RWPE2 (cell line): ENCODE measurements at regions not wholly inside any gene's neighbourhood (a gene's known extent, or its start where the extent isn't known, plus 50 kb on each side); places are given as distances from the start of the nearest gene placed in this dataset.

Source experiments
- ATAC-seq: fragments of 200-7000 bp; cut with Tn5 transposase; 3 replicates; pipeline ENCODE4 v1.9.1; 2021; ENCODE audit warnings: low read depth
- DNase-seq: peaks from one replicate; pipeline ENCODE4 v3.0.0-alpha.2; 2020; ENCODE audit warnings: low spot score
- H3K27ac ChIP-seq: fragments of 450-650 bp; 2 replicates; pipeline ENCODE4 v1.5.1; 2017; ENCODE audit warnings: mild to moderate bottlenecking; ENCODE audit not compliant: poor library complexity, severe bottlenecking
- H3K27me3 ChIP-seq: fragments of 250-450 bp; sonication (Bioruptor Pico); 2 replicates; pipeline ENCODE4 v1.5.1; 2021; ENCODE audit warnings: mild to moderate bottlenecking, moderate library complexity; ENCODE audit not compliant: insufficient read depth, poor library complexity, severe bottlenecking
- H3K36me3 ChIP-seq: fragments of 250-450 bp; sonication (Bioruptor Pico); 2 replicates; pipeline ENCODE4 v1.5.1; 2020; ENCODE audit warnings: low read depth, mild to moderate bottlenecking, moderate library complexity
- H3K4me1 ChIP-seq: fragments of 250-450 bp; sonication (Bioruptor Pico); 2 replicates; pipeline ENCODE4 v1.5.1; 2021; ENCODE audit warnings: mild to moderate bottlenecking, moderate library complexity; ENCODE audit not compliant: insufficient read depth, poor library complexity, severe bottlenecking
- H3K4me3 ChIP-seq: fragments of 250-450 bp; sonication (Bioruptor Pico); 2 replicates; pipeline ENCODE4 v1.5.1; 2021; ENCODE audit warnings: mild to moderate bottlenecking, moderate library complexity; ENCODE audit not compliant: severe bottlenecking
- H3K9me3 ChIP-seq: fragments of 250-450 bp; sonication (Bioruptor Pico); 2 replicates; pipeline ENCODE4 v1.5.1; 2021; ENCODE audit warnings: mild to moderate bottlenecking, moderate library complexity; ENCODE audit not compliant: severe bottlenecking
- TF ChIP-seq, protein P1 (sequence below): fragments of 450-650 bp; IDR thresholded peaks from one replicate; pipeline ENCODE4 v1.5.1; 2017; ENCODE audit warnings: mild to moderate bottlenecking, moderate library complexity; ENCODE audit not compliant: poor library complexity, severe bottlenecking

DNA sequence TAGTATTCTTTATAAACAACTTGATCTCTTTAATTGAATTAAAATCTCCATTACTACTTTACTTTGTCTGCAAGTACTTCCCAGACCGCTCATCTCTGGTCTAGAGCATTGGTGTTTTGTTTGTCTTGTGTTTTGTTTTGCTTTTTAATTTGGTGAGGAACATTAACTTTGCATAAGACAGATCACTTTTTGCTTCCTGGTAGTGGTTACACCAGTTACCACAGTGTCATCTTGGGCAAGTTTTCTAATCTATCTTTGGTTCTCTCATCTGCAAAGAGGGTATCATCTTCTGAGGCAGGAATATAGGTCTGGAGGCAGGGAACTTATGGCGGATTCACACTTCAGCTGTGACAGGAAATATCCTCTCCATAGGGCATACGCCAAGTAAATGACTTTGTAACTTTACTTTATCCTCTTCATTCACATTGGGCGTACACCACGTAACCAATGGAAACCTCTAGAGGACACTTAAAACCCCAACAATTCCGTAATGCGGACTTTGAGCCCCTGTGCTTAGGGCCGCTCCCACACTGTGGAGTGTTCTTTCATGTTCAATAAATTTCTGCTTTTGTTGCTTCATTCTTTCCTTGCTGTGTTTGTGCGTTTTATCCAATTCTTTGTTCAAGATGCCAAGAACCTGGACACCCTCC lies 83.2 kb upstream of the JAZF1 start:
- no peaks in the 10 kb centered on the region for H3K36me3 ChIP-seq
- H3K27me3 ChIP-seq, result peaks cover 6% of the 10 kb centered on the region
- no peak overlapping the region for H3K27ac ChIP-seq
- no peak overlapping the region for H3K4me3 ChIP-seq
- H3K4me1 ChIP-seq, result no peaks in the 10 kb centered on the region
- no peaks in the 10 kb centered on the region for H3K9me3 ChIP-seq
- DNase-seq (no peak), ATAC-seq (no peak)
- TF ChIP-seq, protein P1, sequence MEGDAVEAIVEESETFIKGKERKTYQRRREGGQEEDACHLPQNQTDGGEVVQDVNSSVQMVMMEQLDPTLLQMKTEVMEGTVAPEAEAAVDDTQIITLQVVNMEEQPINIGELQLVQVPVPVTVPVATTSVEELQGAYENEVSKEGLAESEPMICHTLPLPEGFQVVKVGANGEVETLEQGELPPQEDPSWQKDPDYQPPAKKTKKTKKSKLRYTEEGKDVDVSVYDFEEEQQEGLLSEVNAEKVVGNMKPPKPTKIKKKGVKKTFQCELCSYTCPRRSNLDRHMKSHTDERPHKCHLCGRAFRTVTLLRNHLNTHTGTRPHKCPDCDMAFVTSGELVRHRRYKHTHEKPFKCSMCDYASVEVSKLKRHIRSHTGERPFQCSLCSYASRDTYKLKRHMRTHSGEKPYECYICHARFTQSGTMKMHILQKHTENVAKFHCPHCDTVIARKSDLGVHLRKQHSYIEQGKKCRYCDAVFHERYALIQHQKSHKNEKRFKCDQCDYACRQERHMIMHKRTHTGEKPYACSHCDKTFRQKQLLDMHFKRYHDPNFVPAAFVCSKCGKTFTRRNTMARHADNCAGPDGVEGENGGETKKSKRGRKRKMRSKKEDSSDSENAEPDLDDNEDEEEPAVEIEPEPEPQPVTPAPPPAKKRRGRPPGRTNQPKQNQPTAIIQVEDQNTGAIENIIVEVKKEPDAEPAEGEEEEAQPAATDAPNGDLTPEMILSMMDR, result no peak

DNA sequence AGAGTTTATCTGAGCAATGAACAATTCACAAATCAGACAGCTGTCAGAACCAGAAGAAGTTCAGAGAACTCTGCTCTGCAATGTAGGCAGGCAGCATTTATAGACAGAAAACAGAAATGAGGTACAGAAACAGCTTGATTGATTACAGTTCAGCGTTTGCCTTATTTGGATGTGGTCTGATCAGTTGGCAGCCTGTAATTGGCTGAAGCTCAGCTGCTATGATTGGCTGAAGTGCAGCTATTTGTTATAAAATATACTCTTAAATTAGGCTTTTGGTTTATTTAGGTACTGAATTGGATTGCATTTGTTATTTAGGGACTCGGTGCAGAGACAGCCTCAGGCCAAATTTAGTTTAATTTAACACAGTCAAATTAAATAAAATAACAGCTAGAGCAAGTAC lies 85.8 kb upstream of the JAZF1 start:
- no peaks in the 10 kb centered on the region for H3K4me1 ChIP-seq
- H3K9me3 ChIP-seq, result no peaks in the 10 kb centered on the region
- ATAC-seq, result no peak
- no peak overlapping the region for H3K27ac ChIP-seq
- TF ChIP-seq, protein P1, result no peak
- H3K27me3 ChIP-seq, result no peaks in the 10 kb centered on the region
- H3K36me3 ChIP-seq, result no peaks in the 10 kb centered on the region
- H3K4me3 ChIP-seq, result no peak overlapping the region
- no peak for DNase-seq

DNA sequence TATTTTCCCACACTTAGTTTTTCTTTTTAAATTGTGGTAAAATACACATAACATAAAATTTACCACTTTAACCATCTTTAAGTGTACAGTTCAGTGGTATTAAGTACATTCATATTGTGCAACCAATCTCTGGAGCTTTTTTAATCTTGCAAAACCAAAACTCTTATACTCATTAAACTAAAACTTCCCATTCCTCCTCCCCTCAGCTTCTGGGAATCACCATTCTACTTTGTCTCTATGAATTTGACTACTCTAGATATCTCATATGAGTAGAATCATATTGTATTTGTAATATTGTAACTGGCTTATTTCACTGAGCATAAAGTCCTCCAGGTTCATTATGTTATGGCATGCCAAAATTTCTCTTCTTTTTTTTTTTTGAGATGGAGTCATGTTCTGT lies 86.4 kb upstream of the JAZF1 start:
- H3K4me3 ChIP-seq, result no peak overlapping the region
- no peak overlapping the region for H3K27ac ChIP-seq
- DNase-seq, result no peak
- H3K9me3 ChIP-seq, result no peaks in the 10 kb centered on the region
- H3K27me3 ChIP-seq, result no peaks in the 10 kb centered on the region
- H3K36me3 ChIP-seq, result no peaks in the 10 kb centered on the region
- TF ChIP-seq, protein P1, result no peak
- ATAC-seq, result no peak
- H3K4me1 ChIP-seq, result no peaks in the 10 kb centered on the region

DNA sequence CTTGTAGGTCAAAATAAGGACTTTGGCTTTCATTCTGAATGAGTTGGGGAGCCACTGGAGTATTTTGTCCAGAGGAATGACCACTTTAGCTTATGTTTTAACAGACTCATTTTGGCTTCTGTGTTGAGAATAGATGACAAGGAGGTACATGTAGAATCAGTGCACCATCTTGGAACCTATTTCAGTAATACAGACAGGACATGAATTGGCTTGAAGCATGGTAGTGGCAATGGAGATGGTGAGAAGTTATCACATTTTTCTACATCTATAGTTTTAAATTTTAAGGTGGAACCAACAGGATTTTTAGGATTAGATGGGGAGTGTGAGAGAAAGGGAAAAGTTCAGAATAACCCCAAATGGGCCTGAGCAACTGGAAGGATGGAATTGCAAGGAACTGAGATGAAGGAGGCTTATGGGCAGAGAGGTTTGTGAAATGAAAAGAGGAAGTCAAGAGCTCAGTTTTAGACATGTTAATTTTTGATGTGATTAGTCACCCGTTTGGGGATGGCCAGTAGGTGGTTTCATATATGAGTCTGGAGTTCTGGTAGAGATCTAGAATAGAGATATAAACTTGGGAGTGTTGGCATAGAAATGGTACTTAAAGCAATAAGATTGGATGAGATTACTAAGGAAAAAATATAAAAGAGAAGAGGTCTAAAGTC lies 89.2 kb upstream of the JAZF1 start:
- TF ChIP-seq, protein P1, result no peak
- H3K27ac ChIP-seq, result no peak overlapping the region
- DNase-seq, result no peak

DNA sequence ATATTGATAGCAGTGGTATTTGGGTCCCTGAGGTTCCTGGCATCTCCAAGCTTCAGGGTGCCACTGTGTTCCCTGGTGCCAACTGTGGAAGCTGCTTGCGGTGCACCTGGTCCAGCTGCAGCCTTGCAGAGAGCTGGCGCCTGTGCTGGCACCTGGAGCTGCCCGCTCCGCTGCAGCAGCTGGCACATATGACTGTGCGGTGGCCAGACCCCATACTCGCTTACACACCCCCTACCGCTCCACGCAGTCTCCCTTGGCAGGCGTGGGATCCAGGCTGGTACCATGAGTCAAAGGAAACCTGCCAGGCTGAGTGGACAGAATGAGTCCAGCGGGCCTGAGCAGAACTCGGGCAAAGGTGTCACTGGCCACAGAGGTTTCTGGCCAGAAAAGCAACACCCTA lies 89.9 kb upstream of the JAZF1 start:
- no peaks in the 10 kb centered on the region for H3K27me3 ChIP-seq
- TF ChIP-seq, protein P1, result no peak

More for the DNA sequence above, 89.2 kb upstream of the JAZF1 start:
- H3K4me1 ChIP-seq, result no peaks in the 10 kb centered on the region
- H3K27me3 ChIP-seq, result no peaks in the 10 kb centered on the region
- no peaks in the 10 kb centered on the region for H3K36me3 ChIP-seq
- no peak overlapping the region for H3K4me3 ChIP-seq
- ATAC-seq, result no peak
- no peaks in the 10 kb centered on the region for H3K9me3 ChIP-seq

More for the DNA sequence above, 89.9 kb upstream of the JAZF1 start:
- Histone ChIP-seq H3K4me3 (no peak overlapping the region), H3K27ac (no peak overlapping the region), H3K36me3 (no peaks in the 10 kb centered on the region), H3K4me1 (no peaks in the 10 kb centered on the region), H3K9me3 (no peaks in the 10 kb centered on the region)
- no peak for DNase-seq
- no peak for ATAC-seq
